ENCODE measurements at regions not wholly inside any gene's neighbourhood (a gene's known extent, or its start where the extent isn't known, plus 50 kb on each side); places are given as distances from the start of the nearest gene placed in this dataset.
A peak's percentile ranks its signal among the peaks of the same experiment; 100 is the strongest.
"Not testable (repeated sequence)": the region's sequence is repeated elsewhere in the genome, so short reads cannot be mapped to it uniquely, and the experiment has no call there.

DNA sequence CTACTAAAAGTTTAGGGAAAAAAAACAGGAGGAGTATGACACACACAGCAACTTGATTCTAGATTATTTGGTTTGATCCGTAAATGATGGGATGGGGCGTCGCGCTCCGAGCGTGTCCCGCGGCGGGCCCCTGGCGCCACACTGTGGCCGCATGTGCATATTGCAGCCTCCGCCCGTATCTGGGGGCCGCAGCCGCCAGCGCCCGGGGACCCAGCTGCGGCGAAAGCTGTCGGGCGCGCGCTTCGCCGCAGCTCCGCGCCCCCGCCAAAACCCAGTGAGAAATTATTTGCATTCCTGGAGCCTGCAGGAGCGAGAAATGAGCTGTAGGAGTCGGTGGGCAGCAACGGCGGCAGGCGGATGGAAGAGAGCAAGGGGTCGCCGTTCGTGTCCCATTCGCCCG lies 87.3 kb downstream of the FAM72C start:
- not testable (repeated sequence) for H3K4me3 ChIP-seq (ENCODE audit: low read length in 3 of 3)

DNA sequence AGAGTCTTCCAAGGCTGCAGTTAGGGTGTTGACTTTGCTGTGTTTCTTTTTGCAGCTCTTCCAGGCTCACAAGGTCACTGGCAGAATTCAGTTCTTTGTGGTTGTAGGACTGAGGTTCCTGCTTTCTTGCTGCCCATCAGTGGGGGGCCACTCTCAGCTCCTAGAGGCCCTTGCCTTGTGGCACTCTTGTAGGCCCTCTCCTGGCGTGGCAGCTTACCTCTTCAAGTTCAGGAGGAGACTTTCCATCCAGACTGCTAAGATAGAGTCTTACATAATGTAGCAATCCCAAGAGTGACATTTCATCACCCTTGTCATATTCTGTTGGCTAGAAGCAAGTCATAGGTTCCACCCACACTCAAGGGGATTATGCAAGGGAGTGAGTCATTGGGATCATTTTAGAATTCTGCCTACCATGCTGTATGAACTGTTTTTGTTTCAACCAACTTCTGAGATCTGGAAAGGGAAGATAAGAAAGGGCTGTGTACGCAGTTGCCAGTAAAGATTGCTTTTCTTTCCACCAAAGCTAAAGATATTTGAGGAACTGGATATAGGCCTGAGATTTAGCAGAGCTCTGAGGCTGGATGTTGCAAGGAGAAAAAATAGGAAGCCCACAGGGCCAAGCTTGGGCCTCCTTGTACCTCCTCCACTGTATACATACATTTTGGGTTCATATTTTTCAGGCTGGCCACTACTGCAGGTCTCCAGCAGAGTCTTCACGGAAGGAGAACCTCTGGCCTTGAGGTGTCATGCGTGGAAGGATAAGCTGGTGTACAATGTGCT lies 91.8 kb downstream of the FAM72C start:
- H3K36me3 ChIP-seq (ENCODE audit: control insufficient read depth in 2 of 3, insufficient read depth in 3 of 3, low read length in 3 of 3); H3K4me1 ChIP-seq (ENCODE audit: control insufficient read depth in 2 of 3, insufficient read depth in 2 of 3, low read depth in 1 of 3, low read length in 3 of 3); H3K9ac ChIP-seq (ENCODE audit: low read length in 3 of 3); H3K9me3 ChIP-seq (ENCODE audit: control insufficient read depth in 2 of 3, insufficient read depth in 1 of 3, low read length in 3 of 3); intact Hi-C loops (cut with DNase I); FAIRE-seq; H3K27ac ChIP-seq (ENCODE audit: low read depth in 2 of 2, low read length in 2 of 2); H3K4me3 ChIP-seq (ENCODE audit: low read length in 3 of 3); H3K27me3 ChIP-seq (ENCODE audit: control insufficient read depth, insufficient read depth, low read length): not testable (repeated sequence)
- peak in 1 of 5 donors; percentile 38 for DNase-seq

More for the DNA sequence above, 87.3 kb downstream of the FAM72C start:
- H3K27me3 ChIP-seq (ENCODE audit: control insufficient read depth, insufficient read depth, low read length); H3K4me1 ChIP-seq (ENCODE audit: control insufficient read depth in 2 of 3, insufficient read depth in 2 of 3, low read depth in 1 of 3, low read length in 3 of 3); H3K36me3 ChIP-seq (ENCODE audit: control insufficient read depth in 2 of 3, insufficient read depth in 3 of 3, low read length in 3 of 3); H3K9me3 ChIP-seq (ENCODE audit: control insufficient read depth in 2 of 3, insufficient read depth in 1 of 3, low read length in 3 of 3); H3K9ac ChIP-seq (ENCODE audit: low read length in 3 of 3); FAIRE-seq; H3K27ac ChIP-seq (ENCODE audit: low read depth in 2 of 2, low read length in 2 of 2); intact Hi-C loops (cut with DNase I): not testable (repeated sequence)
- TF ChIP-seq, protein P1, sequence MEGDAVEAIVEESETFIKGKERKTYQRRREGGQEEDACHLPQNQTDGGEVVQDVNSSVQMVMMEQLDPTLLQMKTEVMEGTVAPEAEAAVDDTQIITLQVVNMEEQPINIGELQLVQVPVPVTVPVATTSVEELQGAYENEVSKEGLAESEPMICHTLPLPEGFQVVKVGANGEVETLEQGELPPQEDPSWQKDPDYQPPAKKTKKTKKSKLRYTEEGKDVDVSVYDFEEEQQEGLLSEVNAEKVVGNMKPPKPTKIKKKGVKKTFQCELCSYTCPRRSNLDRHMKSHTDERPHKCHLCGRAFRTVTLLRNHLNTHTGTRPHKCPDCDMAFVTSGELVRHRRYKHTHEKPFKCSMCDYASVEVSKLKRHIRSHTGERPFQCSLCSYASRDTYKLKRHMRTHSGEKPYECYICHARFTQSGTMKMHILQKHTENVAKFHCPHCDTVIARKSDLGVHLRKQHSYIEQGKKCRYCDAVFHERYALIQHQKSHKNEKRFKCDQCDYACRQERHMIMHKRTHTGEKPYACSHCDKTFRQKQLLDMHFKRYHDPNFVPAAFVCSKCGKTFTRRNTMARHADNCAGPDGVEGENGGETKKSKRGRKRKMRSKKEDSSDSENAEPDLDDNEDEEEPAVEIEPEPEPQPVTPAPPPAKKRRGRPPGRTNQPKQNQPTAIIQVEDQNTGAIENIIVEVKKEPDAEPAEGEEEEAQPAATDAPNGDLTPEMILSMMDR (IDR thresholded peaks at IDR 0.05; ENCODE audit: borderline replicate concordance, extremely low read depth, insufficient read depth) = peak; percentile 15
- peak in 1 of 5 donors; percentile 65 for DNase-seq

DNA sequence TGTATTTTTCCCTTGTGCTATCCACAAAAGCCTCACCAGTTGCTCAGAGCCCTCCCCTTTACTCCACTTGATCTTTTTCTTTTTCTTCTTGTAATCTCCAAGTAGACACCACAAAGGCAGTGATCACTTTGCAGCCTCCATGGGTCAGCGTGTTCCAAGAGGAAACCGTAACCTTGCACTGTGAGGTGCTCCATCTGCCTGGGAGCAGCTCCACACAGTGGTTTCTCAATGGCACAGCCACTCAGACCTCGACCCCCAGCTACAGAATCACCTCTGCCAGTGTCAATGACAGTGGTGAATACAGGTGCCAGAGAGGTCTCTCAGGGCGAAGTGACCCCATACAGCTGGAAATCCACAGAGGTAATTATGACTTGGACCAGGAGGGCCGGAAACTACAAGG lies 95.8 kb downstream of the FAM72C start:
- H3K9ac ChIP-seq (ENCODE audit: low read length in 3 of 3); H3K4me3 ChIP-seq (ENCODE audit: low read length in 3 of 3); H3K27ac ChIP-seq (ENCODE audit: low read depth in 2 of 2, low read length in 2 of 2); H3K4me1 ChIP-seq (ENCODE audit: control insufficient read depth in 2 of 3, insufficient read depth in 2 of 3, low read depth in 1 of 3, low read length in 3 of 3); FAIRE-seq; DNase-seq; H3K27me3 ChIP-seq (ENCODE audit: control insufficient read depth, insufficient read depth, low read length); intact Hi-C loops (cut with DNase I); H3K36me3 ChIP-seq (ENCODE audit: control insufficient read depth in 2 of 3, insufficient read depth in 3 of 3, low read length in 3 of 3); H3K9me3 ChIP-seq (ENCODE audit: control insufficient read depth in 2 of 3, insufficient read depth in 1 of 3, low read length in 3 of 3): not testable (repeated sequence)

DNA sequence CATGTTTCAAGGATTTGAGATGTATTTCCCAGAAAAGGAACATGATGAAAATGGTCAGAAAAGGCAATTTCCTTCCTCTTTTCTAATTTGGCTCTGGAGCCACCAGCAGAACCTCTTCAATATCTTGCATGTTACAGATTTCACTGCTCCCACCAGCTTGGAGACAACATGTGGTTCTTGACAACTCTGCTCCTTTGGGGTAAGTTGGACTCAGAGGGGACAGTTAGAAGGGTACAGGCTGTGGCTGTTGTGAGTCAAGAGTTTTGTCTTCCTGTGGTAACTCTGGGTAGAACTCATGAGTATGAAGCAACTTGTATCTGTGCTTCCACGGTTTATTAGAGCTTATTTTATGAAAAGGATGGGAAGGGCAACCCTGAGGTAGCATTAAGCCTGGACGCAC lies 97.2 kb downstream of the FAM72C start:
- H3K9ac ChIP-seq (ENCODE audit: low read length in 3 of 3); H3K4me1 ChIP-seq (ENCODE audit: control insufficient read depth in 2 of 3, insufficient read depth in 2 of 3, low read depth in 1 of 3, low read length in 3 of 3); intact Hi-C loops (cut with DNase I); FAIRE-seq; DNase-seq; H3K36me3 ChIP-seq (ENCODE audit: control insufficient read depth in 2 of 3, insufficient read depth in 3 of 3, low read length in 3 of 3); H3K4me3 ChIP-seq (ENCODE audit: low read length in 3 of 3); H3K9me3 ChIP-seq (ENCODE audit: control insufficient read depth in 2 of 3, insufficient read depth in 1 of 3, low read length in 3 of 3); H3K27me3 ChIP-seq (ENCODE audit: control insufficient read depth, insufficient read depth, low read length); H3K27ac ChIP-seq (ENCODE audit: low read depth in 2 of 2, low read length in 2 of 2): not testable (repeated sequence)

DNA sequence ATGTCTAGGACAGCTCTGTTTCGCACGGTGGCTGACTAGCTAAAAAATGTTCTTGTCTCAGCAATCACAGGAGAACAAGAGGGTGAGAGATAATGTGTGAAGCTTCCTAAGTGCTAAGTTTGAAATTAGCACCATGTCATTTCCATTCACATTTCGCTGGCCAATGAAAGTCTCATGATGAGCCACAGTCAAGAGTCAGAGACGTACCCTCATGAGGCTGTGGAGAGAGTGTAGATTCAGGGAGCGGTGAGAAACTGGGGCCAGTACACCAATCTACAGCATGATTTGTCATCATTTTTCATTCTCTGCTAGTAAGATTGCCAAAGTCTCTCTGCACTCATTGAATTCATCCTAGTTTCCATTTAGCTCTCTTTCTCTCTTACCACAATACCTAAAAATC lies 98.1 kb downstream of the FAM72C start:
- H3K4me1 ChIP-seq (ENCODE audit: control insufficient read depth in 2 of 3, insufficient read depth in 2 of 3, low read depth in 1 of 3, low read length in 3 of 3); FAIRE-seq; H3K27ac ChIP-seq (ENCODE audit: low read depth in 2 of 2, low read length in 2 of 2); H3K9ac ChIP-seq (ENCODE audit: low read length in 3 of 3); DNase-seq; H3K4me3 ChIP-seq (ENCODE audit: low read length in 3 of 3); H3K27me3 ChIP-seq (ENCODE audit: control insufficient read depth, insufficient read depth, low read length); intact Hi-C loops (cut with DNase I); H3K9me3 ChIP-seq (ENCODE audit: control insufficient read depth in 2 of 3, insufficient read depth in 1 of 3, low read length in 3 of 3); H3K36me3 ChIP-seq (ENCODE audit: control insufficient read depth in 2 of 3, insufficient read depth in 3 of 3, low read length in 3 of 3): not testable (repeated sequence)

DNA sequence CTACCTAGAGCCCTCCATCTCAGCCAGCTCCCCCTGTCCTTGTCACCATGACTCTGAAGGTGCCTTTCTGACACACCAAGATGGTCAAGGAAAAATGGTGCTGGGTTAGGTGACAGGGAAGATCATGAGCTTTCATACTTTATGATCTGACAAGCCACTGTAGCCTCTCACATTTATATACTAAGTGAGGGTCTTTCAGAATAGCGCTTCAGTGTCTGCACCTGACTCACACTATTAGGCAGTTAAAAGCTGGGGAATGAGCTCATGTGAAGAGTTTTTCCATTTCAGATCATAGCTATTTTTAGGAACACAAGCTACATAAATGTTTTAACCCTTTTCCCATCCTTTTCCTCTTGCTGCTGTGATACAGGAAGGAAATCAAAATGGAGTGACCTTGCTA lies 101.4 kb downstream of the FAM72C start:
- FAIRE-seq; intact Hi-C loops (cut with DNase I); H3K27ac ChIP-seq (ENCODE audit: low read depth in 2 of 2, low read length in 2 of 2); H3K36me3 ChIP-seq (ENCODE audit: control insufficient read depth in 2 of 3, insufficient read depth in 3 of 3, low read length in 3 of 3); H3K9ac ChIP-seq (ENCODE audit: low read length in 3 of 3); H3K4me1 ChIP-seq (ENCODE audit: control insufficient read depth in 2 of 3, insufficient read depth in 2 of 3, low read depth in 1 of 3, low read length in 3 of 3); H3K27me3 ChIP-seq (ENCODE audit: control insufficient read depth, insufficient read depth, low read length); H3K9me3 ChIP-seq (ENCODE audit: control insufficient read depth in 2 of 3, insufficient read depth in 1 of 3, low read length in 3 of 3); H3K4me3 ChIP-seq (ENCODE audit: low read length in 3 of 3); DNase-seq: not testable (repeated sequence)

DNA sequence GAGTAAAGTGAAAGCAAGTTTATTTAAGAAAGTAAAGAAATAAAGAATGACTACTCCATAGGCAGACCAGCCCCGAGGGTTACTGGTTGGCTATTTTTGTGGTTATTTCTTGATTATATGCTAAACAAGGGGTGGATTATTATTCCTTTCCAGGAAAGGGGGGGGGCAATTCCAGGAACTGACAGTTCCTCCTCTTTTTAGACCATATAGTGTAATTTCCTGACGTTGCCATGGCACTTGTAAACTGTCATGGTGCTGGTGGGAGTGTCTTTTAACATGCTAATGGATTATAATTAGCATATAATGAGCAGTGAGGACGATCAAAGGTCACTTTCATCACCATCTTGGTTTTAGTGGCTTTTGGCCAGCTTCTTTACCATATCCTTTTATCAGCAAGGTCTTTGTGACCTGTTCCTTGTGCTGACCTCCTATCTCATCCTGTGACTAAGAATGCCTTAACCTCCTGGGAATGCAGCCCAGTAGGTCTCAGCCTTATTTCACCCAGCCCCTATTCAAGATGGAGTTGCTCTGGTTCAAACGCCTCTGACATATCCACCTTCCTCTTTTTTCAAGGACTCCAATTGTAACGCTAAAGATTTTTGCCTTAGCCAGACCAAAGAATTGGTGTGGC lies 104.1 kb downstream of the FAM72C start:
- FAIRE-seq; H3K9me3 ChIP-seq (ENCODE audit: control insufficient read depth in 2 of 3, insufficient read depth in 1 of 3, low read length in 3 of 3); H3K27me3 ChIP-seq (ENCODE audit: control insufficient read depth, insufficient read depth, low read length); intact Hi-C loops (cut with DNase I); H3K4me3 ChIP-seq (ENCODE audit: low read length in 3 of 3); H3K9ac ChIP-seq (ENCODE audit: low read length in 3 of 3); H3K27ac ChIP-seq (ENCODE audit: low read depth in 2 of 2, low read length in 2 of 2); DNase-seq; H3K36me3 ChIP-seq (ENCODE audit: control insufficient read depth in 2 of 3, insufficient read depth in 3 of 3, low read length in 3 of 3); H3K4me1 ChIP-seq (ENCODE audit: control insufficient read depth in 2 of 3, insufficient read depth in 2 of 3, low read depth in 1 of 3, low read length in 3 of 3): not testable (repeated sequence)
